GM19023 (cell line): ENCODE measurements at regions not wholly inside any gene's neighbourhood (a gene's known extent, or its start where the extent isn't known, plus 50 kb on each side); places are given as distances from the start of the nearest gene placed in this dataset.
A peak's percentile ranks its signal among the peaks of the same experiment; 100 is the strongest.

Source experiments
- ATAC-seq: cut with Tn5 transposase; IDR thresholded peaks from one replicate; pipeline ENCODE4 v1.9.1; 2021; ENCODE audit warnings: mild to moderate bottlenecking, moderate library complexity; ENCODE audit not compliant: unreplicated experiment

DNA sequence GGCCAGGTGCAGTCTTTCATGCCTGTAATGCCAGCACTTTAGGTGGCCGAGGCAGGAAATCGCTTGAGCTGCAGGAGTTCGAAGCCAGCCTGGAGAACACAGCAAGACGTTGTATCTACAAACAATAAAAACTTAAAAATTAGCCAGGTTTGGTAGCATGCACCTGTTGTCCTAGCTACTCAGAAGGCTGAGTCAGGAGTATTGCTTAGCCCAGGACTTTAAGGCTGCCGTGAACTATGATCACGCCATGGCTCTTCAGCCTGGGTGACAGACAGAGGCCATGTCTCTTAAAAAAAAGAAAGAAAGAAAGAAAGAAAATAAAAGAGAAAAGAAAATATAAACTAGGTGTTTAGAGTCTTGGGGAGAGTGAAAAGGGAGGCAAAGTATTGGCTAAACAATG is 96.4 kb upstream of the PDE5A start:
- no peak for ATAC-seq

DNA sequence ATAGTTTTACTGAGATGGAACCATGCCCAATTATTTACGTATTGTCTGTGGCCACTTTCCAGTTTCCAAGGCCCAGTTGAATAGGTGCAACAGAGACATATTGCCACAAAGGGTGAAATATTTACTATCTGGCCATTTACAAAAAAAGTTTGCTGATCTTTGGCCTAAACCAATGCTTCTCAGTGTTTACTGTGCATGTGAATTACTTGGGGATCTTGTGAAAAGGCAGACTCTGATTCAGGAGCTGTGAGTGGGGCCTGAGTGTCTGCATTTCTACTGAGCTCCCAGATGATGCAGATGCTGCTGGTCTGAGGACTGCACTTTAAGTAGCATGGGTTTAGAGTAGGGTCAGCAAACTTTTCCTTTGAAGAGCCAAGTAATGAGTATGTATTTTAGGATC is 94.1 kb upstream of the PDE5A start:
- ATAC-seq, result no peak

DNA sequence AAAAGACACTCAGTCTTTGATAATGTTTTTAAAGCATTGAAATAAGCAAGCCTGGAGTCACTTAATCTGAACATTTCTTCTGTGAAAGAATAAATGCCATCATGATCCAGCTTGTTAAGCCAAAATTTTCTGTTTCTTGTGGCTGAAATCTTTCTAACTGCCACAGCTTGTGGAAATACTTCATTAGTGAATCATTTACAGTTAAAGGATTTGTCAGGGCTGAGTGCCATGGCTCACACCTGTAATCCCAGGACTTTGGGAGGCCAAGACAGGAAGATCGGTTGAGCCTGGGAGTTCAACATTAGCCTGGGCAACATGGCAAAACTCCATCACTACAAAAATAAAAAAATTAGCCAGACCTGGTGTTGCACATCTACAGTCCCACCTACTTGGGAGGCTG is 93.3 kb upstream of the PDE5A start:
- no peak for ATAC-seq

DNA sequence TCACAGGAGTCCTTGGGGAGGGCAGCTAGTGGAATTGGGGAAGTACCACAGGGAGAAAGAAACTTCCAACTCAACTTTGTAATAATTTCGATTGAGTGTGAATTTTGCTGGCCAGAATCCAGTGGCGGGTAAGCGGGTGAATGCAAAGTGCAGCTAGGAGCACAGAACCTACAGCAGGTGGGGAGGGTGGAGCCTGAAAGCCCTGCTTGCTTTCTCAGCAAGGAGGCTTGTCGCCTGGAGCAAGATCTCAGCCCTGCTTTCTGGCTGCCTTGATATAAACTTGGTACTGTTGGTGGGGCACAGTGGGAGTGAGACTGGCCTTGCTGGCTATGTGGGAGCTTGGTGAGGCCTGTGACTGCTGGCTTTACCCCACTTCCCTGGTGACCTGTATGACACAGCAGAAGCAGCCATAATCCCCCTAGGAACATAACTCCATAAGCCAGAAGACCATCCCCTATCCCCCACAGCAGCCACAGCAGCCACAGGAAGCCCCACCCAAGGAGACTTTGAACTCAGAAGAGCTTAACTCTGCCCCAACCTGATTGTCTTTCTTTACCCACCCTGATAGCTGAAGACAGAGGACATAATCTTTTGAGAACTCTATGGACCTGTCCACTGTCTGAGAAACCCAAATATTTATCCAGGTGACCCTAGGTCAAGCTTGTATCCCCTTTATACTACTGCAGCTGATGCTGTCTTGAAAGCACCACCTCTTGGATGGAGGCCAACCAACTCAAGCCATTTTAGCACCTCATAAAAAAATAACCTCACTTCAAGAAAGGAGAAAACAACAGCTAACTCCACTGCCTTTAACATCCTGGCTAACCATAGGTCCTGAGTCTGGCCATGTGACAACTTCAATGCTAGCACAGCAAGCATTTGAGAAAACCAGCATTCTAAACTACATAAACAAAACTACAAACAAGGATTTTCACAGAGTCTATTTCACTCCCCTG is 87.2 kb upstream of the PDE5A start:
- no peak for ATAC-seq

DNA sequence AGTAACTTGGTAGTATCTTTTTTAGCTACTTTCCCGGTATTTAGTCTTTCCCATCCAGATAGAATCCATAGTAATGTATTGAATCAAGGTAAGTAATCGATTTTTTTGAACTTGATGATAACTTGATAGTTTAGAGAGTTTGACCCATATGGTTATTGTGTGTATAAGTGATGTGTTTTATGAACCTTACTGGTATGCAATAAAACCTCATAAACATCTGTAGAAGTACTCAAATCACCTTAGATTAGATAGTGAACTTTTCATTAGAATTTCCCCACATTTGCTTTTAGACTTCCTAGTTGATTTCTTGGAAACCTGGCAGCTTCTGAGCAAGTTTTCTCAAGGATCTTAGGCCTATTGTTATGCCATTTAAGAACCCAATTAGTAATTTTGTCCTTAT is 80.8 kb upstream of the PDE5A start:
- ATAC-seq, result no peak

DNA sequence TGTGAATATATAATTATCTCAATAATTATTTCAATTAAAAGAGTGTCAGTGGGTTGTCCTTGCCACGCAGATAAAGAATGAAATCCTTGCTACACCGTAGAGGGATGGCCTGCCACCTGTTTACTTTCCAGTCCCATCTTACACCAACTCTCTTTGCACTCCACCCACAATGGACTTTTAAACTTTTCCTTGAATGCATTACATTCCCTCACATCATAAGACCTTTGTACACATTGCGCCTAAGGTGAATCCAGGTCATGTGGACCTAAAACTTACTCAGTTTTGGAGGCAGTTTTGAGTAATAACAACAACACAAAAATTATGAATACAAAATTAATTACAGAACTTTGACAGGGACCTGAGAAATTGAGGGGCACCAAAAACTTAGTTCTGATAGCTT is 78.7 kb upstream of the PDE5A start:
- no peak for ATAC-seq

DNA sequence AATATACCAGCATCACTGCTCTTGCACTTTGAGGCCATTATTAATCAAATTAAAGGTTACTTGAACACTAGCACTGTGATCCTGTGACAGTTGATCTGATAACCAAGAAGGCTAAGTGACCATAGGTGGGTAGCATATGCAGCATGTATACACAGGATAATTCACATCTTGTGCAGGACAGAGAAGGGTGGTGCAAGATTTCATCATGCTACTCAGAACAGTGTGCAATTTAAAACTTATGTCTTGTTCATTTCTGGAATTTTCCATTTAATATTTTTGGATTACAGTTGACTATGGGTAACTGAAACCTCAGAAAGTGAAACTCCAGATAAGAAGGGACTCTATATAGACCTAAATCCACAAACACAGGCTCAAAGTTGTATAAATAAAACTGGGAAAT is 78.2 kb upstream of the PDE5A start:
- ATAC-seq, result no peak

DNA sequence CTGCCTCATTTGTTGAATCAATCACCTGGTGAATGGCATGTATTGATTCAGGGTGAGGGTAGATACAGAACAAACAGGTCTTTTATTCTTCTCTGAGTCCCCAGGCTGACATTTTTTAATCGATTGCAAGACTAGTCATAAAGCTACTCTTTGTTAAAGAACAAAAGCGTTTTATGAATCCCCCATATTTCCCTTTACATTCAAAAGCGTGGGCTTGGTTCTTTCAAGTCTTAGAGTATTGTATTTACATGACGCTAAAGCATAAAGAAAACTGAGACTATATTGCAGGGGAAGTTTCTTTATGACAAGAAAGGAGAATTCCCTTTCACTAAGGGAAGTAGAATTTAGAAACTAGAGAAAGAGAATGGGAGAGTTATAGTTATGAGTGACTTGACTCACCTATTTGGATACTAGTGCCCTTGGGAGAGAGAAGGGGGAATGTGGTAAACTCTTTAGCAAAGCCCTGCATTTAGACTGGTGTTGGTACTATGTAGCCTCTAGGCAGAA is 69.3 kb upstream of the PDE5A start:
- ATAC-seq, result peak; percentile 55

DNA sequence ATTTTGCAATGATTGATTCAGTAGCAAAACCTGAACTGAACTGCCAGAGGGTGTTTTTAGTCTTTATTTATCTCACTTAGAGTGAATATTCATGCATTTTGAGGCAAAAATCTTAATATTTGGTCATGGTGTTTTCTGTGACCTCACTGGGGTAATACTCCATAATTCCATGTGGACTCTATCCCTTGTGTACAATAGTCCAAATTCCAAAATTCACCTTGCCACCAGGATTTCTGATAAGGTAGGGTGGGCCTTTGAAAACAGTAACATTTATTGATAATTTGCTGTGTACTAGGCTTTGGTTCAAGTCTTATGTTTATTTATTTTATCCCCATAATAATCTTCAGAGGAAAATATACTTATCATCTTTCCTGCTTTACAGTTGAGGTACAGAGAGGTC is 68.4 kb upstream of the PDE5A start:
- ATAC-seq, result no peak

DNA sequence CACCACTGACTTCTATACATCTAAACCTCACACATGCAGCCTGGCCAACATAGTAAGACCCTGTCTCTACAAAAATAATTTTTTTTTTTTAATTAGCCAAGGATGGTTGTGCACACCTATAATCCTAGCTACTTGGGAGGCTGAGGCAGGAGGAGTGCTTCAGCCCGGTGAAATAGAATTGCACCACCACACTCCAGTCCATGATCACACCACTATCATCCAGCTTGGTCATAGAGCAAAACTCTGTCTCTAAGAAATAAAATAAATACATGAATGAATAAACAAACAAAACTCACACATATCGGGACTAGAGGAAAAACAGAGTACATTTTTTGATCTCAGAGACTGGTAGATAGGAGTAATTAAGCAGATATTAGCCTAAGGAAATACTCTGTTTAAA is 66.6 kb upstream of the PDE5A start:
- ATAC-seq, result no peak

DNA sequence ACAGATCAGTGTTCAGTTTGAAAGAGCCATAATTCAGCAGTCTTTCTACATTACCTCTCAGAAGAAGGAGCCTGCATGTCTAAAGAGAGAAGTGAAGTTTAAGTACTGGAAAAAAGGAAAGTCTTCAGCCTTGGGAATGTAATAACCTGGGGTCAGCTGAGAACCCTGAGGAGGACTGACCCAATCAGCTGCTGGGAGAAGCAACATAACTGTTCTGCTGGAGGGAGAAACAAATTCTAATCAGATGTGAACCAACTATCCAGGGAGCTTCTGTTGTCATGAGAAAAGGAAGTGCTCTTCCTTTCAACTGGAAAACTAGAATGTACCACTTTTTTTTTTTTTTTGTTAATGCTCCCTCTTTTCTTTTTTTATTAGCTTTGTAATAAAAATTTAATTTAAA is 64.5 kb upstream of the PDE5A start:
- no peak for ATAC-seq

DNA sequence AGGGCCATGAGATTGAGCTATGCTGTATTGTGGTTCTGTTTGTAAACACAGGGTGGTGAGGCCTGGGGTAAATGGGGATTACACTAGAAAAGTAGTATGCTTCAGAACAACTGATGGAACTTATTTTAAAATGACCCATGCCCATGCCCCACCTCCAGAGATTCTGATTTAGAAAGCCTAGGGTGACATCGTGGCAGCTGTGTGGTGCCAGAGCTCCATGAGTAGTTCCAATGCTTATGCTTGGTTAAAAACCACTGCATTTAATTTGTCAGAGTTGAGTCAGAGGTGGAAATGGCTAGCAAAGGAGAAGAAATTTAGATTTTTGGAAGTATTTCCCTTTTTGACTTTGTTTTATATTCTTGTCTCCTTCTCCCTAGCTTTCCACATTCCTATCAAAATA is 63.4 kb upstream of the PDE5A start:
- ATAC-seq, result no peak

DNA sequence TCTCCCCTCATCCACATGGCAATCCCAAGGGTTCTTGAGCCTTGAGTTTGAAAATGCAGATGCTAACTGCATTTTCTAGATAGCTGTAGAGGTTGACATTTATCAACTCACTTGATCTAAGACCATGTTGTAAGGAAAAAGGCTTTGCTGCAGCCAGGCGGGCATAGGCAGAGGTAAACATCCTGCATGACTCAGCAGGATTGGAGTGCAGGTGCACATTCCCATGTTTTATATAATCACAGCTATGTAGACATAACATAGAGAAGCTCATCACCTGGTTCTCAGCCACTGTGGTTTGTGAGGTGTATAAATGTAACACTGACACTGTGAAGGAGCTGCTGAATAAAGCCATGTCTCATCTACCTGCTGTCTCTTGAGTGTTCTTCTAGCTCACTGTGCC is 62.3 kb upstream of the PDE5A start:
- ATAC-seq, result no peak

DNA sequence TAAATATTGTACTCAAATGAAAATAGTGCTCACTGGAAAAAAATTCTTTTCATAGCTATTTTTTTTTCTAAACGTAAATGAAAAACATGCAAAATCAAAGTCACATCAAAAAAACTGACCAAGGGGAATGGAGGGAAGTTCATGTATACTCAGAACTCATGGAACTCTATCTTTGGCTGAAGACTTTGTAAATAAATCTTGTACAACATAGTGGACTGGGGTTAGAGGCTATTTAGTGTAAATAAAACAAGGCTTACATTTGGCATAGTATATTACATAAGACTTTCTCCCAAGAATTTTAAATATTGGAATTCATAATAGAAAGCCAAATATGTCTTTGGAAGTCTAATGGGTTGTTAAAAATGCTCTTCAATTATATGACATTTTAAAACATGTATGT is 59.8 kb upstream of the PDE5A start:
- no peak for ATAC-seq

DNA sequence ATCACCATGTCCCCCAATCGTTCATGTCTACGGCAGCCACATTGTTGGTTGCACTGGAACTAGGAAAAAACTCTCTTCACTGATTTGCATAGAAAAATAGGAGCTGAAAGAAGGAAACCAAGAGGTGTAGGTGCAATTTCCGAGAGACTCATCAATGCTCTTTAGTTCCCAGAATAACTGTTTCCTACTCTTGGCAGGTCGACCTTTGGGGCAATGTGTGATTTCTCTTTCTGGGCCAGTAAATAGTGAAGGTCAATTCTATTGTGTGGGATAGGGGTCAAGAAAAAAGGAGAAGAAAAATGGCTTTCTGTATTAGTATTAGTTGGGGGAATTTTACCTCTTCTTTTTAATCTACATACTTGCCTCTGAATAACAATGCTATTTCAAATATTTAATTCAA is 55.9 kb upstream of the PDE5A start:
- ATAC-seq, result no peak

DNA sequence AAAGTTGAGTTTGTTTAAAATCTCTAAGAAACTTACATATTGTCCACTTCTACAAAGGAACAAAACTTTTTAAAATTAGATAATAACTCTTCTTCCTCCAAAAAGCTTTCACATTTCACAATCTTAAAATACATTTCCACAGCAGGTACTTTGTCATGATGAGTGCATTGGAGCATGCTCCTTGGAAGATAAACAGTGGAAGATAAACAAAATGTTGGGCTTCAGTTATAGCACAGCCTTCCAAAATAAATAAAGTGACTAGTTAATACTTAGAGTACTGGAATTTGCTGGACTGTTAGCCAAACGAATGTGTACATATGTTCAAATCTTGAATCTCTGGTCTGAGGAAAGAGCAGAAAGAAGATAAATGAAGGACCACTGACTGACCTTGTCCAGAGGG is 54.9 kb upstream of the PDE5A start:
- no peak for ATAC-seq

DNA sequence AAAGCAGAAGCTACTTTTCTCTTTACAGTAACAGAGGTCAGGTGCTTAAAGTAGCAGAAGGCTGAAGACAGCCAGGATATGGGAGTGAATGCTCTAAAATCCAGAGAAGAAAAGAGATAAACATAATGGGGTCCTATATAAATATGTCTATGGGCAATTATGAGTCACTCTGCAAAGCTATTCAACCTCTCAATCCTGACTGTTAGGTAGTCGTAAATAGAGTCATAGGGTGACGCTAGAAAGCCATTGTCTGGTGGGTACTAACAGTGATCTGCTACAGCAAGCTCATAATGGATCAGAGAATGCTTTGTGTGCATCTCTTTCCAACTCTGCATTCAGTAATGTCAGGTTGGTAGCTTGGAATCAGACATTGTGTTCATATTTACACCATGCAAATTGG is 53.5 kb upstream of the PDE5A start:
- ATAC-seq, result no peak

DNA sequence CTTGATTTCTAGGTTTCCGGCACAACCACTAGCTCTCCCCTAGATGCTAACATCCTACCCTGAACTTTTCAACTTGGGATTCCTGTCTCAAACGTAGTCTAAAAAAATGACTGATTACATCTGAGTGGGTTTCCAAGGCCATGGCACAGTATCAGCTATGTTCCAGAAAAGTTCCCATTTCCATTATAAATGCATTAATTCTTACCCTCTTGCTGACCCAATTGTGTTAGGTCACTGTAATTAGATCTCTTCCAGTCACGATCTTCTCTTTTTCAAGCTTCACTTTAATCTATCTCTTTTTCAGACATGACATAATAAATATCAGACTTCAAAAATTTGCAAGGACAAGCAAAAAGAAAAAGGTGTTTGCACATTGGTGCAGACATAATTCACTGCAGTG is 50.6 kb upstream of the PDE5A start:
- no peak for ATAC-seq

DNA sequence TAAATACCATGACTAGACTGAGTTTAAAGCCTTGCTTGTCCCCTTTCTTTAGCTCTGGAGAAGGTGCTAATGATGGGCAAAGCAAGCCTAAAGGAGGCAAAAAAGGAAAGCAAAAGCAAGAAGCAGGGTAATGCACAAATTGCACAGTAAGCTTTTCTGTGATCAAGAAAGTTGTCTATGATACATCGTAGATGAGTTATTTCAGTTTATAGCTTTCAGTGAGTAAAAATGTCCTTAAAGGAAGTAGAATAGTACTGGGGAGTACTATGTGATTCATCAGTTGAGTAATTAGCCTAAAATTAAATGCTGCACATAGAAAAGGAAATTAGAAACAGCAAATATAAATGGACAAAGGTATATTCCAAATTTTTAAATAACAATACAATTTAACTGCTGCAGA is 50.2 kb upstream of the PDE5A start:
- ATAC-seq, result no peak
